ENCODE measurements at regions not wholly inside any gene's neighbourhood (a gene's known extent, or its start where the extent isn't known, plus 50 kb on each side); places are given as distances from the start of the nearest gene placed in this dataset.
"Not testable (repeated sequence)": the region's sequence is repeated elsewhere in the genome, so short reads cannot be mapped to it uniquely, and the experiment has no call there.

DNA sequence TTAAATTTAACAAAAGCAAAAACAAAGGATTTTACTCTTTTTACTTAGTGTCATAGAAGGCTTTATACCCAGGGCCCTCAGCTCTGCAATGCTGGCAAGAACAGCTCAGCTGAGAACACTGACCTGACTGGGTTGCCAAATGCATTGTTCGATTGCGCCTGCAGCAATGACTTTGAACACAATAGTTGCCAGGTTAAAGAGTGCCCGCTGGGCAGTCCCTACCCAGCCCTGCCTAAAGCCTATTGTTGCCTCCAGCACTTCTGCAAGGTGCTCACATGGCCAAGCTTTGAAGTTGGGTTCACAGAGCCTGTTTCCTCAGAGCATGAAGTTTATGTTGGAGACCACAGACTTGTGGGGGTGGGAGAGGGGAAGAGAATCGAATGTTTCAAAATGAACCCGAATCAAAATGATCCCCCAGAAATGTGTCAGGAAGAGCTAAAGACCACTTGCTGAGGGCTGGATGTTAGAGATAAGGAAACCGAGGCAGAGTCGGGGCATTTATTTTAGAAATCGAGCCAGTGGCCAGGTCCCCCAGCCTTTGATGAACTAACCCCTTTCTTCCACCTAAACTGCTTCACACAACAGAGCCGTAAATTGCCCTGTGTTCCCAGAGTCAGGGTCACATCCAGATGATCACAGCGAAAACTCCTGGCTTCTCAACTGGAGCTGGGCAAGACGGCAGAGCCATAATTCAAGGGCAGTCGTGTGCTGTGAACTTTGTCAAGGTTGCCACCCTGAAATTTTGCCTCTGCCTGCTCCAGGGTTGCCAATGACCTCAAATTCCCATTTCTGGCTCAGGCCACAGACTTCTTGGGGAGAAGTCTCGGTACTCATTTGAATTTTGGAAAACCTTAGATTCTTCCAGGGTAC is 55.0 kb downstream of the FOXA2 start:
- no peak for DNase-seq (ENCODE audit: low read depth)

DNA sequence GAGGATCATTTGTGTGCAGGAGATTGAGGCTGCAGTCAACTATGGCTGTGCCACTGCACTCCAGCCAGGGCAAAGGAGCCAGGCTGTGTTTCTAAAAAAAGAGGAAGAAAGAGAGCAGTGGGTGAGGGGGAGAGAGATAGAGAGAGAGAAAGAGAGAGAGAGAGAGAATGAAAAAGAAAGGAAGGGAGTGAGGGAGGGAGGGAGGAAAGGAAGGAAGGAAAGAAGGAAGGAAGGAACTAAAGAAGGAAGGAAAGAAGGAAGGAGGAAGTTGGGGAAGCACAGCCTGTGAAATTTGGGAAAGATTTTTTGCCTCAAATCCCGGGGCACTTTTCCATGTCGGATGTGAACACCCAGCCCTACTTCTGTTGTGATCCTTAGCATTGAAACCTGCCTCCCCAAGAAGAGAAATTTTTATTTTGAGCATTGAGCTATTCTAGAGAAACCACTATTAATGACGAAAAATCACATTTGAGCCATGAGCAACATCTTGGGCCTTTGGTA is 57.8 kb downstream of the FOXA2 start:
- DNase-seq (ENCODE audit: low read depth) = no peak

DNA sequence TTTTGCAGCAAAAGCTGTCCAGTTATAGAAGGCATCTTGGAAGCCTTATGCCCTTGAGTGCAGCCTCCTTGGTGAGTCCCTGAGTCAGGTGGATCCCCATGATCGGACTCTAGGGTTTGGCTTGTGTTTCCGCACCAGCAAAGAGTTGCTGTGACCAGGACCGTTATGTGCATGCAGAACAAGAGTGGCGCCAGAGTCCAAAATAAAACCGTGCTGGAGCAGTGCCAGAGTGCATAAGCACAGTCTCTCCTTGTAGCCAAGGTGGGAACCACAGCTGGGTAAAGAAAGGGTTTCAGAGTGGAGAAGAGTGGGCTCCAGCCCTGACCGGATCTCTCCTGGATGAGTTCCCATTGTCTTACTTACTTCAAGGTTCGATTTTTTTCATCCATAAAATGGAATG is 58.6 kb downstream of the FOXA2 start:
- DNase-seq (ENCODE audit: low read depth) = no peak

DNA sequence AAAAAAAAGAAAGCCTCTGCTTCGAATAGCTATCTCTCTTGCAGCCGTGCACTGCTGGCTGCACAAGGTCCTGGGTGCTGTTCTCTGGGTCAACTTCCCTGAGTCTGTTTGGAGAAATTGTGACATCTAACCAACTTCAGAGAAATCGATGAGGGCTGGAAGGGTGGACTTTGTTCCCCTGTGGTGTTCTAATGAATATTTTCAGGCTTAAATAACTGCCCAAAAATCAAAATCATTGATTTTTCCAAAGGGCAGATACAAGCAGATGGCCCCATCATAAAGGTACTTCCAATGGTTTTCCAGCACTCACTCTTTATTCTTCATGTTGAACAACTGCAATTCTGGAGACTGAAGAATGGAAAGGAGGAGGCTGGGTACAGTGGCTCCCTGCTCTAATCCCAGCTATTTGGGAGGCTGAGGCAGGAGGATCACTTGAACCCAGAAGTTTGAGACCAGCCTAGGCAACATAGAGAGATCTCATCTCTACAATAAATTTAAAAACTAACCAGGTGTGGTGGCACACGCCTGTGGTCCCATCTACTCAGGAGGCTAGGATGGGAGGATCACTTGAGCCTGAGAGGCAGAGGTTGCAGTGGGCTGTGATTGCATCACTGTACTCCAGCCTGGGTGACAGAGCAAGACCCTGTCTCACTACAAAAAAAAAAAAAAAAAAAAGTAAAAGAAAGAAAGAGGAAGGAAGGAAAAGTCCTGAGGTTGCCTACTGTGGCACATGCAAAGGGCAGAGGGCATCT is 59.1 kb downstream of the FOXA2 start:
- DNase-seq (ENCODE audit: low read depth) = no peak

DNA sequence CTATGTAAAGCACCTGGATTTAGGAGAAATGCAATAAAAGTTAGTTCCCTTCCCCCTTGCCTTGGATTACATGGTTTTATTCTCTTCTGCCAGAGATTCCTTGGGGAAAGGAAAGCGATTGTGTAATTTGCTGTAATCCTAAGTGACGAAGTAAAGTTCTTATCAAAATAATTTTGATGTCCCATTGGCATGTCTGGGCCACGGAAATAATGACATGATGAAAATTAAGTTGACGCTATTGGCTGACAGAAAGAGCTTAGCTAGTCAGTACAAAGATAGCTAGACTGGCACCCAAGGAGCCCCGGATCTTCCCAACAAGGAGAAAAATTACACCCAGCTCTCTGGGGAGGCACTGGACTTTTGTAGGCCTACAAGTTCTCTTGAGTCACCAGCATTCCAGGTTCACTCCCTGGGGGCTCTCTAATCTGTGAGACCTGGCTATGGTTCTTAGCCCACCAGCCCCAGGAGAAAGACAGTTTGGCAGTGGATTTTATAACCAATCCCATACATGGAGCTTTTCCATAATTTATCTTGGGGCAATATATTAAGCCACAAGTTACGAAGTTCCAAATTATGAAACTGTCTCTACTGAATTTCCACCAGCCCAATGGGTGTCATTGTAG is 59.9 kb downstream of the FOXA2 start:
- DNase-seq (ENCODE audit: low read depth) = no peak

DNA sequence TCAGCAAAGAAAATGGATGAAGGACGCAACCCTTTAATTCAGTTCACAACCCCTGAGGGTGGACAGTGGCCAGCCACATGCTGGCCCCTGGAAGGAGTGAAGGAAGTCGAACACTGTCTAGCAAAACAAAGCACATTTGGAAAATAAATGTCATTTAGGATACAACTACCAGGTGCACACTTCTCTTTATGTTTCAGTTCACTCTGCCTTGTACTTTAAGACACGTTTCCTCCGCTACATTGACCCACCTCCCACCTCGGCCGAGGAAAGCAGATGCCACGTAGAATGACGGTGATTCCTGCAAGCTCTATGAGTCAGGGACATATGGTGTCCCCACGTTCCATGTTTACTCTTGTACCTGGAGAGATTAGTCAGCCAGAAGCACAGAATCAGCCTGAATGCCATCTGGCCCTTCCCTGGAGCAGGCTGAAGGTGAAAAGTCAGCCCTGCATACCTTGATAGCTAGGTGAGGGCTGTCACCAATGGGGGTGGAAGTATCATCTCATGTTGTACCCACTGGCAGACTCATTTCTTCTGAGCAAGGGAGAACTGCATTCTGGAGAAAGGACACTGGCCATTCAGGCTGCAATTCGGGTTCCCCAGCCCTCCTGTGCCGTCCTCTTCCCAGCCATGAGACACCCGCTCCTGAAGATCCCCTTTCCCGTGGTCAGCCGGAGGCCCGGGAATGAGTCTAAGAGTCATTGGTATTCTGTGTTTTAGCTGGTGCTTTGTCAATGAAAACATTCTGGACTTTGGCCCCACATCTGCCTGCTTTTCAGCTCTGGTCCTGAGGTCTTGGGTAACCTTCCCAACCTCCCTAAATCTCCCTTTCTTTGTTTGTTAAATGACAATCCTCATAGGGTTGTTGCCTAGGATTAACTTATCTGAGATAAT is 60.6 kb downstream of the FOXA2 start:
- no peak for DNase-seq (ENCODE audit: low read depth)

DNA sequence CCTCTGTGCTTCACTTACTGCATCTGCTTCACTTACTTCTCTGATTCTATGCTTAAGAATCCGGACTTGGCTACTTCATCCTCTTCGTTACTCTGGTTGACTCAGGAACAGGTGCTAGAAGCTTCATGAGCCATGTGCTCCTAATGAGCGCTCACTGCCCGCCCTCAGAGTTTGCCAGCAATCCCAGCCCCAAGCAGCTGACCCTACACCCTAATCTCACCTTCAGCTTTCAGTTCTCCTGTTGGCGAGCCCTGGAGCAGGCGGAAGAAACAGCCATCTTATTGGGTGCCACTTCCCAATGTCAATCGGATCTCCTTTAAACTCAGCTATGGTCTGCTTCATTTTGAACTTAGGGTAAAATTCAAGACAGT is 61.3 kb downstream of the FOXA2 start:
- DNase-seq (ENCODE audit: low read depth) = no peak

DNA sequence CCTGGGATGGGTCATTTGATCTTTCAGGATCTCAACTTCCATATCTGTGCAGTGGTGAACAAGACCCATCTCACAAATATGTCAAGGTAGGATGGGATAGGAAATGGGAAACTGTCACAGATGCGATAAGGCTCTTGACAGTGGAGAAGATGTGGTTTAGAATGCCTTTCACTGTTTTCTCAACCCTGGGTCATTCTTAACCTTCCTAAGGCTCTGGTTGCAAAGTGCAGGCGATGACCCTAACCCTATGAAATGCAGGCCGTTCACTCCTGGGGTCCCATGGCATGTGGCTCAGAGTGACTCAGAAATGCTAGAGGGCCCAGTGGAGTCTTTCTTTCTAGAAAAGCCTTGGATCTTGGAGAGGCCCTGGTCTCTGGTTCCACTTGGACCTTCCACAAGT is 61.7 kb downstream of the FOXA2 start:
- no peak for DNase-seq (ENCODE audit: low read depth)

DNA sequence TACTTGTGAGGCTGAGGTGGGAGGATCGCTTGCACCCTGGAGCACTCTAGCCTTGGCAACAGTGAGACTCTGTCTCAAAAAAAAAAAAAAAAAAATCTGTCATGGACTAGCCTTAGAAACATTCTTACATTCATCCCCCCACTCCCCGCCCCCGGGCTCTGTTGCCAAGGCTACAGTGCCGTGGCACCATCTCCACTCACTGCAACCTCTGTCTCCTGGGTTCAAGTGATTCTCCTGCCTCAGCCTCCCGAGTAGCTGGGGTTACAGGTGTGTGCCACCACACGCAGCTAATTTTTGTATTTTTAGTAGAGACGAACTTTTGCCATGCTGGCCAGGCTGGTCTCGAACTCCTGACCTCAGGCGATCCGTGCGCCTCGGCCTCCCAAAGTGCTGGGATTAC is 62.4 kb downstream of the FOXA2 start:
- not testable (repeated sequence) for DNase-seq (ENCODE audit: low read depth)

DNA sequence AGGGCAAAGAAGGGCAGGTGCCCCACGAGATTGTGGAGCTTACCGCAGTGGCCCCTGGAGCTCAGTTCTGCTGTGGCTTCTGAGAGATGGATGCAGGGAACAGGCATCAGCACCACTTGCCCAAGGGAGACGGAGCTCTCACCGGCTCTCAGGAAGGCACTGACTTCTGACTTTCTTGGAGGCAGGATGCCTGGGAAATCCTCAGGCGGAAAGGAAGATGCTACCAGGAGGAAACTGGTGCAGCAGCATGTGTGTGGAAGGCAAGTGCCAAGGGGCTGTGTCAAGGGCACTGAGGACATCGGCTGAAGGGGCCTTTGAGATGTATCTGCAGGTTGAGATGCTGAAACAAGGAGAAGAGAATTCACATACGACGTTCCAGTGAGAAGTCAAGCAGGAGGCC is 64.0 kb downstream of the FOXA2 start:
- no peak for DNase-seq (ENCODE audit: low read depth)

DNA sequence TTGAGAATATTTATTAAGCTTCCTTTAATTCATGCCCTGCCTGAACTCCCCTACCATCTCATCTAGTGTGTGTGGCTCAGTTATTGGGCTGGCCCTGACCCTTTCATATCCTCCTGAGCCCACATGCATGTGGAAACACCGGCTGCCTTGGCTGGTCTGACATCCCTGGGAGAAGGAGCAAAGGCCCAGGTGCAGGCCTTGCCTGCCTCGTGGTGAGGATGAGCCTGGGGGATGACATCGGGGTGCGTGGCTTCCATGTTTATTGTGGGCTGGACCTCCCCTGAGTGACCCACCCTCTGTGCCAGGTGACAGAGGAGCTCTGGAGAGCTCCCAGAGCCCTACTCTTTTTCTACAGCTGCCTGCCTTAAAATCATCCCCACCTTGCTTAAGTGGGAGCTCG is 69.1 kb downstream of the FOXA2 start:
- DNase-seq (ENCODE audit: low read depth) = no peak

DNA sequence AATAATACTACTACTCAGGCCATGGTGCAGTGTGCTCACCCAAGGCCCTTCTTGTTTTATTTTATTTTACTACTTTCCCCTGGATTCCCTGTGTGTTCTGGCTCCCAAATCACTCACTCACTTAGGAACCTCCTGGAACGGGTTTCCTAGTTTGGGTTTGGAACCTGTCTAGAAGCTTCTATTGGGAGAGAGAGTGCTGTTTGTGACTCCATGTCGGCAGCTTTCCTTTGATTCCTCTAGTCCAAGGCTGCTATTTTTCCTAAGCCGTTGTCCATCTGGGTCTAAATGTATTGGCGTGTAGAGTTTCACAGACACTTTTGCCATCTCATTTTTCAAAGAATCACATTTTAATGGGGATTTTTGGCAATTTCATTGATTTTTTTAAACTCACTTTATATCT is 70.8 kb downstream of the FOXA2 start:
- no peak for DNase-seq (ENCODE audit: low read depth)

DNA sequence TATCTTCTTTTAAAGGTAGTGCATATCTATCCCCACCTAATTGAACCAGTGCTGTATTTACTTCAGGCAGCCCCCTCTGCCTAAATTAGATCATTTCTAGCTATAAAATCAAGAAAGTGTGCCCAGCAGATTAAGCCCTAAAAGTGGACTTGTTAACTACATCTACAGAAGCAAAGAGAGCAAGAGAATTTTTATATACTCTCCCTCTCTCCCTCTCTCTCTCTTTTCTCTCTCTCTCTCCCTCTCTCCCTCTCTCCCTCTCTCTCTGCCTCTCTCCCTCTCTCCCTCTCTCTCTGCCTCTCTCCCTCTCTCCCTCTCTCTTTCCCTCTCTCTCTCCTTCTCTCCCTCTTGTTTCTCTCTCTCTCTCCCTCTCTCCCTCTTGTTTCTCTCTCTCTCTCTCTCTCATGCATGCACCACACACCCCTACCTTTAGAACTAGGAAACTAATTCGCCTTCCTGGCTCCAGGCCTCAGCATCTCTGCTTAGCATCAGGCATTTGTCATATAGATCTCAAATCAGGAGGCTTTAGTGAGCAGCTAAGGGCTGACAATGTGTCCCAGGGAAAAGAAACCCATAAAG is 71.4 kb downstream of the FOXA2 start:
- DNase-seq (ENCODE audit: low read depth) = no peak

DNA sequence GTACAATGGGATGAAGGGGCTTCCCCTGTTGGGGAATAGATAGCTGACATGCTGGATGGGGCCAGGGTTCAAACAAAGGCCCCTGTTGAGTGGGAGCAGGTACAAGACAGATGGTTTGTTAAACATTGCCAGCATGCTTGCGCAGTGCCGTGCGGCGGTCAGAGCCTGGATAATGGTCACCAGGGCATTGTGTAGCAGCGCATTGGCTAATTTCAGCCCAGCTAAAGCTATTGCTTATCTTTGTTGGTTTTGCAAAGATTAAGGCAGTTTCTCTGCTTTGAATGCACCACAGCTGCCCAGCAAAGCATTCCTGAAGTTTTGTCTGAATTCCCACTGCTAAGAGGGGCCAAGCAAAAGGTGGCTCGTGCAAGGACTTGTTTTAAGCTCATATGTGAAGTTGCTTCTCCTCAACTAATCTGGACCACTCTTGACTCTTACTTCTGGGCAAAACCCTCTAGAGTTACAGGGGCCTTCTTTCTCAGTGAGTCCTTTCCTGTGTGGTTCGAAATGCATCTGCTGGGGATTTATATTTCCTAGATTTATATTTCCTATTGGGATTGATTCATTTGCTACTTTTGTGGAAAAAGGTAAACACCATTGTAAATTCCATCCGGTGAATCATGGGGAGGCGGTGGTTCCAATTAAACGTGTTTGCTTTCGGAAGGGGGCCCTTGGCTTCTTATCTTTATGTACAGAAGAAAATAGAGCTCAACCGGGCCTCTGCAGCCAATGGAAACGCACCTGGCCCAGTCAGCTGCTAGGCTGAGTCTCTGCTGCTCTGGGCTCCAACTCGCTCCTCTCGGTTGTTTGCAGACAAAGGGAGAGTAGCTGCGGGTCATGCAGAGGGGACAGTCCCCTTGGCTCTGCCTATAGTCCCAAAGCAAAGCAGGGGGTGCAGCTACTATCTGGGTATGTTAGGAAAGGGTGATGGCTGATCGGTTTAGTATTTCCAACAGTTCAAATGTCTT is 72.1 kb downstream of the FOXA2 start:
- no peak for DNase-seq (ENCODE audit: low read depth)

DNA sequence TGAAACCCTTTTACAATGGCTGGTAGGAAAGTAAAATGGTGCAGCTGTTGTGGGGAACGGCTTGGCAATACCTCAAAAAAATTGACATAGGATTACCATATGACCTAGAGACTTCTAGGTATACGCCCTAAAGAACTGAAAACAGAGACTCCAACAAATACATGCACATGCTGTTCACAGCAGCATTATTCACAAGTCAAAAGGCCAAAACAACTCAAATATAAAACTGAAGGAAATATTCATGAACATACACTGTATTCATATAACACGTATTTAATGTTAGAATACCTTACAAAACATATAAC is 74.6 kb downstream of the FOXA2 start:
- no peak for DNase-seq (ENCODE audit: low read depth)

DNA sequence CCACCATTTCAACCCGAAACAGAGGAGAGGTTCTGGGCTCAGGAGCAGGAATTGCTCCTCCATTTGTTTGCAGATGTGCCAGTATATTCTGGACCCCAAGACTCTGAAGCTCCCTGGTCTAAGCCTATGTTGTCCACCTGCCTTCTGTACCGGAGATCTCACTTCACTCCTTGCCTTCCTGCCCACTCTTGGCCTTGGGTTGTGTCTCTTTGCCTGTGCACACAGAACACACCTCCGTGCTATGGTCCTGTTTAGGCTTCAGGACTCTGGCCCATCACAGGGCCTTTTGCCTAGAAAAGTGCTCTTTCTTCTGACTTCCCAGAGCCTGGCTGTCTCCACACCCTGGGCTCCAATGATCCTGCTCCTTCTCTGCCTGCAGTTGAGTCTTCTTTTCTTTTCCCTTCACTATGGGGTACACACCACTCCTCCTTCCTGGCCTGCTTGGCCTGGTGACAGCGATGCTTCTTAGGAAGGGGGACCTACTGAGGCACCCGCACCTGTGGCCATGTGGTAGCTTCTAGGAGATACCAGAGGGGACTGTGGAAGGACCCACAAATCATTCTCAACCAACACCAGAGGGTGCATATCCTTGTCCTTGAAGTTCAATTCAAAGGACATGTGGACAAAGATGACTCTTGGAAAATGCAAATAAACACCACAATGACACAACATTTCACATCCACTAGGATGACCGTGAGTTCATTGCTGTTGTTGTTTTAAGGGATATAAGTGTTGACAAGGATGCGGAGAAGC is 75.1 kb downstream of the FOXA2 start:
- no peak for DNase-seq (ENCODE audit: low read depth)

DNA sequence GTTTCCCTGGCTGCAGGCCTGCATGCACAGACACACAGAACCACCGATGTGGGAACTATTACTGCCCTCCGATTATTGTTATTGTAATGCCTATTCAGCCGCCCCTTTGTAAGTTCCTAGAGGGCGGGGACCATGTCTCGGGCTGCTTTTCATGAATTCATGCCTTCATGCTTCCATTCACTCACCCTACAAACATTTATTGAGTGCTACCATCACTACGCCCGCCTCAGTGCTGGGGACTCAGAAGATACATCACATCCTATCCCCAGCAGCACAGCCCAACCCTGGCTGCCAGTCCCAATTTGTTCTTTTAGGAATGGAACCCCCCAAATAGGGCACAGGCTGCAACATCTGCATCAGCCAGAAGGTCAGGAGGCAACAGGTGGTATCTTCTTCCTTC is 75.9 kb downstream of the FOXA2 start:
- no peak for DNase-seq (ENCODE audit: low read depth)

DNA sequence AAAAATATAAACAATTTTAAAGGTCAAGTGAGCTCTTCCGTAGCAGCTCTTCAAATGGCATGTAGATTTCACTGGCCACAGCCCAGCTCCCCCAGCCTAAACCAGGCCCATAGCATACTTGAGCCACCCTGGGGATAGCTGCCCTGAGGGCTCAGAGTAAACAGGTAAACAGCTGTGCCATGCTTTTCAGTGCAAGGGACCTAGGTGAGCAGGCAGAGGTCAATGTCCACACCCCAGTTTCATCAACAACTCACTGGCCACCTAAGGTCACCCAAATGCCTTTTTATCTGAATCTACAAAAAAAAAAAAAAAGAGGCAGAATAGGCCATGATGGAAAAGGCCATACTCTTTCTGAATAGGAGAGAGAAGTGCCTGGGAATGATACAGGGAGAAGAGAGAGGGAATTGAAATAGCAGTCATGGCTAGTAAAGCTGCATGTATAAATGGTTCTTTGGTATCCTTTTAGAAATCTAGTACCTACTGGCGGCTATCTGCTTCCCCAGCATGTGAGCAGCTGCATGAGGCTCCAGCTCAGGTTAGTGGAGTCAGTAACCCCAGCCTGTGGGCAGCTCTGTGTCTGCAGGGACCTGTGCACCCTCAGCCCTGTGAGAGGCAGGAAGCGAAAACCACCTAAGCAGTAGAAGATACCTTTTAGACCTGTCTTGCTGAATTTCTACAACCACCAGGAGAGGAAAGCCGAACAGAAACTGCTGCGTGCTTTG is 77.0 kb downstream of the FOXA2 start:
- DNase-seq (ENCODE audit: low read depth) = no peak

DNA sequence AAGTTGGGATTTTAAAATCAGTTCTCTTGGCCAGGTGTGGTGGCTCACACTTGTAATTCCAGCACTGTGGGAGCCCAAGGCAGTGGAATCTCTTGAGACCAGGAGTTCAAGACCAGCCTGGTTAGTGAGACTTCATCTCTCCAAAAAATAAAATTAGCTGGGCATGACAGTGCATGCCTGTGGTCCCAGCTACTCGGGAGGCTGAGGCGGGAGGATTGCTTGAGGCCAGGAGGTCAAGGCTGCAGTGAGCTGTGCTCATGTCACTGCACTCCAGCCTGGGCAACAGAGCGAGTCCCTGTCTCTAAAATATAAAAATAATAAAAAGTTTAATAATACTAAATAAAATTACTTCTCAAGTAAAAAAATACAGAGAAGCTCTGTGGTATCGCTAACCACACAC is 77.5 kb downstream of the FOXA2 start:
- DNase-seq (ENCODE audit: low read depth) = no peak
